ENCODE measurements at regions not wholly inside any gene's neighbourhood (a gene's known extent, or its start where the extent isn't known, plus 50 kb on each side); places are given as distances from the start of the nearest gene placed in this dataset.

GRCh38 chr11:44403587-44404273, 93.8 kb upstream of the ALX4 start:
- H3K4me3 ChIP-seq (replicated peaks; ENCODE audit: low read depth, low read length), result no peak overlapping the region
- no peak for DNase-seq (ENCODE audit: low read depth)
- no peak for TF ChIP-seq CTCF (IDR thresholded peaks at IDR 0.05; ENCODE audit: low read length, missing control alignments)

GRCh38 chr11:44404301-44404700, 94.4 kb upstream of the ALX4 start:
- DNase-seq (ENCODE audit: low read depth), result no peak
- H3K4me3 ChIP-seq (replicated peaks; ENCODE audit: low read depth, low read length), result no peak overlapping the region
- no peak for TF ChIP-seq CTCF (IDR thresholded peaks at IDR 0.05; ENCODE audit: low read length, missing control alignments)

- TF ChIP-seq CTCF (IDR thresholded peaks at IDR 0.05; ENCODE audit: low read length, missing control alignments), result no peak
- no peak for DNase-seq (ENCODE audit: low read depth)
- H3K4me3 ChIP-seq (replicated peaks; ENCODE audit: low read depth, low read length), result no peak overlapping the region
Observed at GRCh38 chr11:44404736-44405395, 94.9 kb upstream of the ALX4 start.

GRCh38 chr11:44407211-44407996, 97.5 kb upstream of the ALX4 start:
- no peak for TF ChIP-seq CTCF (IDR thresholded peaks at IDR 0.05; ENCODE audit: low read length, missing control alignments)
- H3K4me3 ChIP-seq (replicated peaks; ENCODE audit: low read depth, low read length), result no peak overlapping the region
- DNase-seq (ENCODE audit: low read depth), result no peak

- H3K4me3 ChIP-seq (replicated peaks; ENCODE audit: low read depth, low read length), result no peak overlapping the region
- TF ChIP-seq CTCF (IDR thresholded peaks at IDR 0.05; ENCODE audit: low read length, missing control alignments), result no peak
- no peak for DNase-seq (ENCODE audit: low read depth)
Observed at GRCh38 chr11:44408141-44408540, 98.2 kb upstream of the ALX4 start.

GRCh38 chr11:44408711-44409470, 99.0 kb upstream of the ALX4 start:
- no peak for TF ChIP-seq CTCF (IDR thresholded peaks at IDR 0.05; ENCODE audit: low read length, missing control alignments)
- DNase-seq (ENCODE audit: low read depth), result no peak
- no peak overlapping the region for H3K4me3 ChIP-seq (replicated peaks; ENCODE audit: low read depth, low read length)
